Heart right ventricle (tissue), 16 donors: ENCODE measurements at regions not wholly inside any gene's neighbourhood (a gene's known extent, or its start where the extent isn't known, plus 50 kb on each side); places are given as distances from the start of the nearest gene placed in this dataset.

Experiments used
- ATAC-seq, 8 donors: fragments of 200-7000 bp; cut with Tn5 transposase; one replicate each; pipeline ENCODE4 v1.9.1; 2020; ENCODE audit warnings: mild to moderate bottlenecking in 8 of 8, moderate library complexity in 8 of 8, moderate number of reproducible peaks in 1 of 8
- DNase-seq, 2 donors: peaks; one replicate each; pipeline ENCODE4 v3.0.0-alpha.2; 2020
- H3K27ac ChIP-seq, 10 donors: fragments of 200-600 bp; sonication (generic) in 2 of 10; one replicate each; pipeline versions ENCODE4 v1.5.0 to v1.8.0; 2020 to 2022; ENCODE audit warnings: mild to moderate bottlenecking in 3 of 10
- H3K27me3 ChIP-seq, 7 donors: fragments of 200-600 bp; one replicate each; pipeline ENCODE4 v1.8.0; 2021 to 2022; ENCODE audit warnings: mild to moderate bottlenecking in 2 of 7
- H3K36me3 ChIP-seq, 9 donors: fragments of 200-600 bp; sonication (generic) in 1 of 9; one replicate each; pipeline versions ENCODE4 v1.5.0 to v1.8.0; 2020 to 2022; ENCODE audit warnings: mild to moderate bottlenecking in 2 of 9
- H3K4me1 ChIP-seq, 9 donors: fragments of 200-600 bp; sonication (generic) in 1 of 9; one replicate each; pipeline versions ENCODE4 v1.5.0 to v1.8.0; 2020 to 2022; ENCODE audit warnings: mild to moderate bottlenecking in 4 of 9
- H3K4me3 ChIP-seq, 10 donors: fragments of 200-600 bp; sonication (generic) in 2 of 10; one replicate each; pipeline versions ENCODE4 v1.5.0 to v1.8.0; 2020 to 2022; ENCODE audit warnings: mild to moderate bottlenecking in 7 of 10, moderate library complexity in 2 of 10
- H3K9me3 ChIP-seq, 11 donors: fragments of 200-600 bp in 10 of 11; sonication (generic) in 2 of 11; one replicate each; pipeline versions ENCODE4 v1.5.0 to v1.8.0; 2013 to 2022; ENCODE audit warnings: mild to moderate bottlenecking in 2 of 11, control low read depth in 1 of 11, moderate library complexity in 1 of 11
- WGBS, 2 donors: extraction: QIAGEN DNeasy Blood & Tissue Kit; methylation state at CpG; one replicate each; pipeline ENCODE4 v1.1.7; 2013; ENCODE audit warnings: inconsistent platforms in 1 of 2; 5-methylcytosine and 5-hydroxymethylcytosine counted together
- intact Hi-C, 10 donors: fragments of 100-400 bp; cut with DNase I; formaldehyde crosslinking; loops; one replicate each; pipeline versions ENCODE4 v1.11.1 to v1.14.2; 2022
- TF ChIP-seq, protein P1 (sequence below), 9 donors: fragments of 200-600 bp; sonication (generic) in 2 of 9; IDR thresholded peaks; one replicate each; pipeline versions ENCODE4 v1.5.0 to v1.8.0; 2021 to 2022; ENCODE audit warnings: antibody characterized with exemption in 9 of 9, mild to moderate bottlenecking in 5 of 9, moderate library complexity in 1 of 9
- donor health status: Arrhythmogenic right ventricular cardiomyopathy.
- donor health status: ischemic (EF 13 %, LVEDD 7.1; RV severe dilation, severe dysfunction).
- donor health status: healthy with polysubstance abuse.
- donor health status: DM: no; HTN: yes; CAD: no.
- donor health status: DM: no; HTN: no; CAD: no.
- donor health status: ischemic (EF 25% LVEDD 6.9; RV normal size, moderate dysfunction).
- donor health status: ischemic (EF 25% LVEDD 5.7; RV mildly dilated, moderate dysfunction).
- donor health status: healthy.
- donor health status: DM: yes; HTN: yes; CAD: no.
- donor health status: Ischemic cardiomyopathy.
- donor health status: ischemic (EF 35%, LVEDD 5.7; RV mildly dilated, moderate dysfunction).
- donor health status: nonischemic (EF 11% LVEDD 7.7; RV severe dilation, severe dysfunction).
- donor health status: DM: yes; HTN: yes; CAD: no.
- donor health status: PGD.
- donor health status: ischemic (EF 29% LVEDD 5.4; RV normal size, mild dysfunction).
- donor health status: nonischemic (EF 23%, LVEDD 6.1; RV moderate dilation, normal function).

DNA sequence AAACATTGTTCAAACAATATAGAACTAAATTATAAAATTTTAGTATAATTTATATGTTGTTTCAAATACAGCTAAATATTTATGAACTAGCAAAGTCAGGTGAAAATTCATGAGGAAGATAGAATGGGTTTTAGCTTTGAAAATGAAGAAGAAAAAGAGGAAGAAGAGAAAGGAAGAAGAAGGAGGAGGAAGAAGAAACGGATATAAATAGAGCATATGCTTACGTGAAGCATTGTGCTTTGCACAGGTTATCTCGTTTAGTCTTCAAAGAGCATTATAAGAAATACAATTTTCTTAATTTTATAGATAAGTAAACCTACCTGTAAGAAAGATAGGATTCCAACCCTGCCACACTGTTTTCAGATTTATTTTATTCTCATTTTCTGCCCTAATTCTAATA, 620.6 kb upstream of the DAB2 start:
- WGBS, 2 donors, result 74 to 80% methylated on average over 3 of the region's 3 CpGs
- Histone ChIP-seq H3K4me1 (peaks cover 0 to 6% (median 0%) of the 10 kb centered on the region in 9 donors), H3K4me3 (no peak overlapping the region), H3K27ac (no peak overlapping the region), H3K27me3 (no peaks in the 10 kb centered on the region), H3K9me3 (peaks cover 0 to 3% (median 0%) of the 10 kb centered on the region in 11 donors), H3K36me3 (no peaks in the 10 kb centered on the region)
- no peak for DNase-seq
- intact Hi-C loops, result no loop called here
- TF ChIP-seq, protein P1, sequence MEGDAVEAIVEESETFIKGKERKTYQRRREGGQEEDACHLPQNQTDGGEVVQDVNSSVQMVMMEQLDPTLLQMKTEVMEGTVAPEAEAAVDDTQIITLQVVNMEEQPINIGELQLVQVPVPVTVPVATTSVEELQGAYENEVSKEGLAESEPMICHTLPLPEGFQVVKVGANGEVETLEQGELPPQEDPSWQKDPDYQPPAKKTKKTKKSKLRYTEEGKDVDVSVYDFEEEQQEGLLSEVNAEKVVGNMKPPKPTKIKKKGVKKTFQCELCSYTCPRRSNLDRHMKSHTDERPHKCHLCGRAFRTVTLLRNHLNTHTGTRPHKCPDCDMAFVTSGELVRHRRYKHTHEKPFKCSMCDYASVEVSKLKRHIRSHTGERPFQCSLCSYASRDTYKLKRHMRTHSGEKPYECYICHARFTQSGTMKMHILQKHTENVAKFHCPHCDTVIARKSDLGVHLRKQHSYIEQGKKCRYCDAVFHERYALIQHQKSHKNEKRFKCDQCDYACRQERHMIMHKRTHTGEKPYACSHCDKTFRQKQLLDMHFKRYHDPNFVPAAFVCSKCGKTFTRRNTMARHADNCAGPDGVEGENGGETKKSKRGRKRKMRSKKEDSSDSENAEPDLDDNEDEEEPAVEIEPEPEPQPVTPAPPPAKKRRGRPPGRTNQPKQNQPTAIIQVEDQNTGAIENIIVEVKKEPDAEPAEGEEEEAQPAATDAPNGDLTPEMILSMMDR (IDR thresholded peaks at IDR 0.05), result no peak
- no peak for ATAC-seq

DNA sequence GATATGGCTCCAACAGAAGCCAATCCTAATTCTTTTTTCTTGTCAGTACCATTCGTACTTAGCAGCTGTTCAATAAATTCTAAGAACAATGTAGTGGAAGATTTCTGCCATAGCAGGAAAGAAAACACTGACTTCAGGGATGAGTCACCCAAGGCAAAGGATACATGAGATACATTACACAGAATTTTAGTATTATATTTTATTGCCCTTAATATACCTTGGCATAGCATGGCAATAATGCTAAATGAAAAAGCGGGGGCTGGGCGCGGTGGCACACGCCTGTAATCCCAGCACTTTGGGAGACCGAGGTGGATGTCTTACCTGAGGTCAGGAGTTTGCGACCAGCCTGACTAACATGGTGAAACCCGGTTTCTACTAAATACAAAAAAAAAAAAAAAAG, 619.1 kb upstream of the DAB2 start:
- TF ChIP-seq, protein P1 (IDR thresholded peaks at IDR 0.05), result no peak
- Histone ChIP-seq H3K36me3 (no peaks in the 10 kb centered on the region), H3K4me3 (no peak overlapping the region), H3K27me3 (no peaks in the 10 kb centered on the region), H3K27ac (no peak overlapping the region), H3K4me1 (peaks cover 0 to 6% (median 0%) of the 10 kb centered on the region in 9 donors), H3K9me3 (peaks cover 0 to 3% (median 0%) of the 10 kb centered on the region in 11 donors)
- intact Hi-C loops, result no loop called here
- DNase-seq (no peak), ATAC-seq (no peak)
- WGBS, 2 donors, result 88 to 94% methylated on average over 8 of the region's 8 CpGs

DNA sequence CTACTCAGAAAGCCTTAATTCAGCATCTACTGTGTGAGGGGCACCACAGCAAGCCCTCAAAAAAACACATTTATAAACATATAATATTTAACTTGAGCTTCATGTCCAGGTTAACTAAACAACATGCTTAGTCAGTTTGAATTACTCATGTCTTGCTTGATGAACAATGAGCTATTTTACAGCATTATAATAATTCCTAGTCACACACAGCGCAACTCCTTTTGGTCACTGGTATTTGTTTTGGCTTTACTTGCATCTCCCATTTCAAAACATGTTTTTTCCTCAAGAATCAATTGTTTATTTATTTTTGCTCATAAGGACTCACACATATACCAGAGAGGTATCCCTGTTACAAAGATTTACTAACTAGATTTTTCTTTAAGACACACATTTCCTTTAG, 616.7 kb upstream of the DAB2 start:
- H3K27me3 ChIP-seq, result no peaks in the 10 kb centered on the region
- no peak overlapping the region for H3K27ac ChIP-seq
- H3K9me3 ChIP-seq, result no peaks in the 10 kb centered on the region
- 90 to 93% methylated on average over 1 of the region's 1 CpG for WGBS, 2 donors
- no peak overlapping the region for H3K4me3 ChIP-seq
- H3K36me3 ChIP-seq, result no peaks in the 10 kb centered on the region
- DNase-seq, result no peak
- TF ChIP-seq, protein P1 (IDR thresholded peaks at IDR 0.05), result no peak
- ATAC-seq, result no peak
- H3K4me1 ChIP-seq, result peaks cover 0 to 3% (median 0%) of the 10 kb centered on the region in 9 donors
- intact Hi-C loops, result no loop called here

DNA sequence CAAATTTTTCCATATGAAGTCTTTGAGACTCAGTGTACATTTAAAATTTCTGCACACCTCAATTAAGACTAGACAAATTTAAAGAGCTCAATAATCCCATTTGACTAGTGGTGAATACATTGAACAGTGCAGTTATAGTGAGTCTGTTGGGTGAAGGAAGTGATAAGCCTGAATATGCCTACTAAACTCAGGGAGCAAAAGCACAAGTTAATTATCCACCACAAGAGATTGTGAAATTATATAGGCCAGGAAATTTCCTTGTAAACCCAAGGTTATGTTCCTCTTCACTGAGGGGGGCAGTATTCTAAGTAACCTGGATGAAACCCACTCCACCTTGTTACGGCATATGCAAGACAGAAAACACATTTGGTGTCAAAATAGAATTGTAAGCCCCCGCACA, 612.9 kb upstream of the DAB2 start:
- intact Hi-C loops, result no loop called here
- H3K9me3 ChIP-seq, result no peaks in the 10 kb centered on the region
- no peaks in the 10 kb centered on the region for H3K4me1 ChIP-seq
- 94 to 95% methylated on average over 2 of the region's 2 CpGs for WGBS, 2 donors
- H3K27me3 ChIP-seq, result no peaks in the 10 kb centered on the region
- no peaks in the 10 kb centered on the region for H3K36me3 ChIP-seq
- no peak overlapping the region for H3K27ac ChIP-seq
- no peak for ATAC-seq
- TF ChIP-seq, protein P1 (IDR thresholded peaks at IDR 0.05), result no peak
- no peak for DNase-seq
- no peak overlapping the region for H3K4me3 ChIP-seq
